Lung (tissue), 11 donors: ENCODE measurements at regions not wholly inside any gene's neighbourhood (a gene's known extent, or its start where the extent isn't known, plus 50 kb on each side); places are given as distances from the start of the nearest gene placed in this dataset.

ENCODE experiments used
- ATAC-seq: fragments of 200-7000 bp; cut with Tn5 transposase; one replicate; pipeline ENCODE4 v1.9.1; 2020; ENCODE audit warnings: moderate number of reproducible peaks; ENCODE audit not compliant: insufficient read depth, low FRiP score
- DNase-seq, 3 donors: peaks; one replicate each; pipeline ENCODE4 v3.0.0-alpha.2; 2013 to 2017
- H3K27ac ChIP-seq, 2 donors: one replicate each; pipeline ENCODE4 v1.5.1; 2013; ENCODE audit warnings: mild to moderate bottlenecking in 2 of 2, moderate library complexity in 2 of 2, control low read depth in 1 of 2, inconsistent platforms in 1 of 2, low read depth in 1 of 2, low read length in 1 of 2
- H3K27me3 ChIP-seq, 3 donors: one replicate each; pipeline ENCODE4 v1.5.1; 2013; ENCODE audit warnings: low read length in 2 of 3; ENCODE audit not compliant: control insufficient read depth in 3 of 3, insufficient read depth in 3 of 3
- H3K36me3 ChIP-seq, 4 donors: one replicate each; pipeline ENCODE4 v1.5.1; 2013; ENCODE audit warnings: low read length in 4 of 4, mild to moderate bottlenecking in 1 of 4, moderate library complexity in 1 of 4; ENCODE audit not compliant: control insufficient read depth in 4 of 4, insufficient read depth in 4 of 4
- H3K4me1 ChIP-seq, 5 donors: one replicate each; pipeline ENCODE4 v1.5.1; 2013; ENCODE audit warnings: low read length in 5 of 5, mild to moderate bottlenecking in 2 of 5, moderate library complexity in 1 of 5; ENCODE audit not compliant: control insufficient read depth in 5 of 5, insufficient read depth in 5 of 5
- H3K4me3 ChIP-seq: one replicate; pipeline ENCODE4 v1.5.1; 2013; ENCODE audit warnings: mild to moderate bottlenecking, control low read depth, moderate library complexity
- H3K9ac ChIP-seq, 2 donors: one replicate each; pipeline ENCODE4 v1.5.1; 2013; ENCODE audit warnings: low read length in 2 of 2, control low read depth in 1 of 2; ENCODE audit not compliant: insufficient read depth in 1 of 2
- H3K9me3 ChIP-seq, 4 donors: one replicate each; pipeline ENCODE4 v1.5.1; 2013; ENCODE audit warnings: low read length in 3 of 4, mild to moderate bottlenecking in 1 of 4, moderate library complexity in 1 of 4; ENCODE audit not compliant: control insufficient read depth in 4 of 4, insufficient read depth in 3 of 4
- WGBS, 2 donors: extraction: QIAGEN DNeasy Blood & Tissue Kit; methylation state at CpG; one replicate each; pipeline ENCODE4 v1.1.7; 2013; 5-methylcytosine and 5-hydroxymethylcytosine counted together
- TF ChIP-seq, protein P1 (sequence below): IDR thresholded peaks from 2 replicates; pipeline ENCODE4 v1.5.1; 2012; ENCODE audit warnings: mild to moderate bottlenecking; ENCODE audit errors: control extremely low read depth, extremely low read depth
- donor health status: control.
- donor health status: control.
- donor health status: Bipolar disorder and iron deficiency.
- donor health status: healthy.
- donor health status: DM: yes; HTN: yes; CAD: no.

DNA sequence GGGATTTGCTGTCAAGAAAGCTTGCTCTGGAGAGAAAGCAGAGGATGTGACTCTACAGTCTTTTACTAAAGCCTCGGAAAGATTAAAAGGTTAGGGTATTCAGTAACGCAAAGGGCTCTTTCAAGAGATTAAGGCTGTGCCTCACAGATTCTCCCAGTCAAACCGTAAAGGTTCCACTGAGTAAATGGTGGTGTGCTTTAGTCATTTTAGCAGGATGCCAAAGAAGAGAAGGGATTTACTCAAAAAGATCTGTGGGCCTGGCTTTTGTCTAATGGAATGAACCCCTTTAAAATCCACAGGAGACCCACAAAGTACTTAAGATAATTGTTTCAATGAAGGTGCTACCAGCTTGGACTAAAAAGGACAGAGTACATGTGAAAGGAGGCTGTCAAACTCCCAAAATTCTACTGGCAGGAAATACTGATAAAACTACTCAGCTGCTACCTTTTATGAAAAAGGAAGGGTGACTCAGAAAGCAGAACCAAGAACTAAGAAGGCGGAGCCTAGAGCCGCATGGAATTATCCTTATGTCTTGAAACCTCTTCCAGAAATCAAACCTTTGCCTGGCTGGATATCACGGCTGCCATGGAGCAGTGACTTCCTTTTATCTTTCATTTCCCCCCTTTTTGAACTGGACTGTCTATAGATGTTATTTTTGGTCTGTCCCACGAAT is 670.2 kb upstream of the ZEB2 start:
- Histone ChIP-seq H3K9me3 (no peaks in the 10 kb centered on the region), H3K9ac (no peak overlapping the region), H3K4me3 (no peak overlapping the region), H3K36me3 (no peaks in the 10 kb centered on the region), H3K4me1 (peaks cover 0 to 6% (median 0%) of the 10 kb centered on the region in 5 donors), H3K27ac (no peak overlapping the region), H3K27me3 (no peaks in the 10 kb centered on the region)
- TF ChIP-seq, protein P1, sequence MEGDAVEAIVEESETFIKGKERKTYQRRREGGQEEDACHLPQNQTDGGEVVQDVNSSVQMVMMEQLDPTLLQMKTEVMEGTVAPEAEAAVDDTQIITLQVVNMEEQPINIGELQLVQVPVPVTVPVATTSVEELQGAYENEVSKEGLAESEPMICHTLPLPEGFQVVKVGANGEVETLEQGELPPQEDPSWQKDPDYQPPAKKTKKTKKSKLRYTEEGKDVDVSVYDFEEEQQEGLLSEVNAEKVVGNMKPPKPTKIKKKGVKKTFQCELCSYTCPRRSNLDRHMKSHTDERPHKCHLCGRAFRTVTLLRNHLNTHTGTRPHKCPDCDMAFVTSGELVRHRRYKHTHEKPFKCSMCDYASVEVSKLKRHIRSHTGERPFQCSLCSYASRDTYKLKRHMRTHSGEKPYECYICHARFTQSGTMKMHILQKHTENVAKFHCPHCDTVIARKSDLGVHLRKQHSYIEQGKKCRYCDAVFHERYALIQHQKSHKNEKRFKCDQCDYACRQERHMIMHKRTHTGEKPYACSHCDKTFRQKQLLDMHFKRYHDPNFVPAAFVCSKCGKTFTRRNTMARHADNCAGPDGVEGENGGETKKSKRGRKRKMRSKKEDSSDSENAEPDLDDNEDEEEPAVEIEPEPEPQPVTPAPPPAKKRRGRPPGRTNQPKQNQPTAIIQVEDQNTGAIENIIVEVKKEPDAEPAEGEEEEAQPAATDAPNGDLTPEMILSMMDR: no peak
- ATAC-seq (no peak), DNase-seq (no peak)
- WGBS, 2 donors: 87 to 91% methylated on average over 7 of the region's 7 CpGs

DNA sequence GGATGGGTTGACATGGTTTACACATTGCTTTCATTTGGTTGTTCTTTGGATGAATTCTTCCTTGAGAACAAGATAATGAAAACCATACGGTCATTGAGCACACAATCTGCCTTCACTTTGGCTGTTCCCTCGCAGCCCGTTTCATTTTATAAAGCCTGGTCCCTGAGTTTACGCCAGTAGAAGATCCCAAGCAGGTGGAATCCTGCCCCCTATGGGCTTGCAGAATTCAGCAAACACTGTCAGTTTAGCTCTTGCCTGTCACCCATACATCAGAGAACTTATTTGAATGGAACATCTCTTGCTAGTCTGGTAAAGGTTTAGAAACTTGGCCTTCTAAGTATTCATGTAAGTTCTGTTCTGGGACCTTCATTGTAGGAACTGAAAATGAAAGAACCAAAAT is 666.4 kb upstream of the ZEB2 start:
- H3K9ac ChIP-seq: no peak overlapping the region
- H3K36me3 ChIP-seq: no peaks in the 10 kb centered on the region
- no peaks in the 10 kb centered on the region for H3K27me3 ChIP-seq
- H3K27ac ChIP-seq: no peak overlapping the region
- H3K9me3 ChIP-seq: no peaks in the 10 kb centered on the region
- no peak for DNase-seq
- TF ChIP-seq, protein P1: no peak
- ATAC-seq: no peak
- WGBS, 2 donors: 70 to 78% methylated on average over 4 of the region's 4 CpGs
- H3K4me1 ChIP-seq: no peaks in the 10 kb centered on the region
- no peak overlapping the region for H3K4me3 ChIP-seq

DNA sequence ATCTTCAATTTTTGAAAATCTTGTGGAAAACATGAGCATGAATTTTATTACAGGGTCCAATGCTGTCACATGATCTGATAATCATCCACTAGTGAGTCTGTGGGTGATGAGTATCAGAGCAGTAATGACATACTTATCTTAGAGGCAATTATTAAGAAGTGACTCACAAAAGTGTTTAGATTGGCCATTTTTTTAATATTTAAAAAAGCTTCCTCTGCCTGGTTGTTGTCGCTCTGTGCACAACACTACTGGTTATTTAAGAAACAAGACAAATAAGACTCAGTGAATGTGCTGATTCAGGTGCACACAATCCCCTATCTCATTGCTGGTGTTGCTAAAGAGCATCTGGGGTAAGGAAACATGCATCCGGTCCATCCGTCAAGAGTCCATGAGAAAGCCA is 665.8 kb upstream of the ZEB2 start:
- no peak overlapping the region for H3K4me3 ChIP-seq
- no peaks in the 10 kb centered on the region for H3K27me3 ChIP-seq
- WGBS, 2 donors: 86 to 94% methylated on average over 3 of the region's 3 CpGs
- H3K36me3 ChIP-seq: no peaks in the 10 kb centered on the region
- H3K9ac ChIP-seq: no peak overlapping the region
- H3K9me3 ChIP-seq: no peaks in the 10 kb centered on the region
- TF ChIP-seq, protein P1: no peak
- DNase-seq (no peak), ATAC-seq (no peak)
- H3K4me1 ChIP-seq: no peaks in the 10 kb centered on the region
- no peak overlapping the region for H3K27ac ChIP-seq
